OCI-LY3 (cell line): ENCODE measurements at regions not wholly inside any gene's neighbourhood (a gene's known extent, or its start where the extent isn't known, plus 50 kb on each side); places are given as distances from the start of the nearest gene placed in this dataset.

Source experiments
- CTCF ChIP-seq: fragments of 200-600, 300-600 bp; sonication (generic); IDR thresholded peaks from 2 replicates; pipeline ENCODE4 v1.5.1; 2014; ENCODE audit warnings: antibody characterized with exemption, low read length, low read depth
- EZH2phosphoT487 ChIP-seq: fragments of 200-600 bp; shearing (Covaris generic); IDR thresholded peaks from 2 replicates; pipeline ENCODE4 v1.6.1; 2018; ENCODE audit warnings: antibody characterized with exemption, mixed run types, low read depth

- TF ChIP-seq CTCF: no peak
- no peak for TF ChIP-seq EZH2phosphoT487
These were observed 531.9 kb downstream of the KLF12 start for GRCh38 chr13:73602295-73602694.
